ENCODE measurements at regions not wholly inside any gene's neighbourhood (a gene's known extent, or its start where the extent isn't known, plus 50 kb on each side); places are given as distances from the start of the nearest gene placed in this dataset.

- no peak for FAIRE-seq
- Histone ChIP-seq H3K27me3 (ENCODE audit: control insufficient read depth in 2 of 2, insufficient read depth in 2 of 2, low read length in 2 of 2) (no peaks in the 10 kb centered on the region), H3K4me3 (no peak overlapping the region), H3K36me3 (ENCODE audit: control insufficient read depth, insufficient read depth, low read length) (no peaks in the 10 kb centered on the region), H2AFZ (ENCODE audit: low read depth, low read length) (no peak overlapping the region), H3K9ac (ENCODE audit: insufficient read depth in 1 of 2, low read depth in 2 of 2, low read length in 2 of 2) (no peak overlapping the region), H3K4me1 (replicated peaks in 1 of 2; ENCODE audit: control insufficient read depth in 2 of 2, insufficient read depth in 2 of 2, low read length in 2 of 2) (no peaks in the 10 kb centered on the region), H3K9me3 (replicated peaks; ENCODE audit: control insufficient read depth, insufficient read depth, low read depth, low read length) (no peaks in the 10 kb centered on the region), H3K4me2 (ENCODE audit: insufficient read depth, low read length) (no peak overlapping the region), H3K79me2 (ENCODE audit: control insufficient read depth, insufficient read depth, low read length) (no peaks in the 10 kb centered on the region), H4K20me1 (replicated peaks; ENCODE audit: control insufficient read depth, insufficient read depth, low read length) (no peaks in the 10 kb centered on the region), H3K9me1 (ENCODE audit: control insufficient read depth, insufficient read depth, low read length) (no peaks in the 10 kb centered on the region), H3K27ac (ENCODE audit: extremely low read depth, low read depth, low read length) (no peak overlapping the region)
- intact Hi-C loops (cut with micrococcal nuclease) (no loop called here), in situ Hi-C loops (cut with MboI) (no loop called here)
- no peak for DNase-seq (ENCODE audit: extremely low read depth in 1 of 4, low spot score in 3 of 4)
- POLR2A ChIA-PET = no interaction called here
- CTCF ChIA-PET (ENCODE audit: low intra/inter-chr PET ratio) = no interaction called here
- no peak for ATAC-seq
- BruUV-seq (replicated peaks) = no TSS peak
- 0% methylated on average over 1 of the region's 2 CpGs for WGBS (ENCODE audit: insufficient coverage, low coverage, missing lambda C conversion rate)
- TF ChIP-seq ZNF592 (IDR thresholded peaks at IDR 0.05) = no peak
- TF ChIP-seq BHLHE40 (IDR thresholded peaks at IDR 0.05; ENCODE audit: low read length) = no peak
- TF ChIP-seq JUN (IDR thresholded peaks at IDR 0.05; ENCODE audit: borderline replicate concordance, low read depth, low read length) = no peak
- TF ChIP-seq JUN (CRISPR knock-in tag; IDR thresholded peaks at IDR 0.05; ENCODE audit: borderline replicate concordance) = no peak
- TF ChIP-seq PHF8 (IDR thresholded peaks at IDR 0.05; ENCODE audit: borderline replicate concordance, low read length) = no peak
- TF ChIP-seq CAMTA2 (CRISPR knock-in tag; conservative IDR thresholded peaks at IDR 0.05) = no peak
- TF ChIP-seq ZBTB43 (CRISPR knock-in tag; IDR thresholded peaks at IDR 0.05) = no peak
- no peak for TF ChIP-seq MTA2 (IDR thresholded peaks at IDR 0.05; ENCODE audit: low read depth)
- TF ChIP-seq, protein P1, sequence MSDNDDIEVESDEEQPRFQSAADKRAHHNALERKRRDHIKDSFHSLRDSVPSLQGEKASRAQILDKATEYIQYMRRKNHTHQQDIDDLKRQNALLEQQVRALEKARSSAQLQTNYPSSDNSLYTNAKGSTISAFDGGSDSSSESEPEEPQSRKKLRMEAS (CRISPR knock-in tag; IDR thresholded peaks at IDR 0.05) = no peak
- no peak for TF ChIP-seq ELK1 (CRISPR knock-in tag; IDR thresholded peaks at IDR 0.05)
- TF ChIP-seq BMI1 (IDR thresholded peaks at IDR 0.05; ENCODE audit: low read length) = no peak
- no peak for TF ChIP-seq SPI1 (IDR thresholded peaks at IDR 0.05; ENCODE audit: borderline replicate concordance, low read depth, low read length)
- no peak for TF ChIP-seq ETV6 (IDR thresholded peaks at IDR 0.05; ENCODE audit: borderline replicate concordance in 1 of 2, low read depth in 2 of 2, low read length in 1 of 2)
- no peak for TF ChIP-seq ETV6 (CRISPR knock-in tag; IDR thresholded peaks at IDR 0.05; ENCODE audit: borderline replicate concordance)
- TF ChIP-seq DPF2 (IDR thresholded peaks at IDR 0.05) = no peak
- no peak for TF ChIP-seq MIER1 (IDR thresholded peaks at IDR 0.05; ENCODE audit: low read depth)
- no peak for TF ChIP-seq ZNF347 (CRISPR knock-in tag; IDR thresholded peaks at IDR 0.05; ENCODE audit: low read depth)
- no peak for TF ChIP-seq CGGBP1 (CRISPR knock-in tag; IDR thresholded peaks at IDR 0.05)
- no peak for TF ChIP-seq PHF20 (IDR thresholded peaks at IDR 0.05; ENCODE audit: partially characterized antibody)
Observed at GRCh38 chr5:63085561-63085960, 506.9 kb downstream of the LRRC70 start.

All from K562 (cell line).